GM23338 (cell line): ENCODE measurements at regions not wholly inside any gene's neighbourhood (a gene's known extent, or its start where the extent isn't known, plus 50 kb on each side); places are given as distances from the start of the nearest gene placed in this dataset.

ENCODE experiments used
- ATAC-seq: fragments of 200-7000 bp; cut with Tn5 transposase; 3 replicates; pipeline ENCODE4 v1.9.1; 2020
- DNase-seq: peaks from one replicate; pipeline ENCODE4 v3.0.0-alpha.2; 2015; ENCODE audit warnings: low spot score
- H2AFZ ChIP-seq: fragments of 200-600 bp; sonication (generic); 2 replicates; pipeline ENCODE4 v1.8.0; 2016; ENCODE audit warnings: antibody characterized with exemption, mild to moderate bottlenecking, moderate library complexity
- H3F3A ChIP-seq: fragments of 200-600 bp; sonication (generic); replicated peaks from 2 replicates; pipeline ENCODE4 v1.8.0; 2017; ENCODE audit warnings: antibody characterized with exemption, mixed run types, low read depth
- H3K27ac ChIP-seq: fragments of 200-600 bp; sonication (generic); 2 replicates; pipeline ENCODE4 v1.6.1; 2016; ENCODE audit warnings: low read depth
- H3K27me3 ChIP-seq: fragments of 200-600 bp; sonication (generic); 2 replicates; pipeline ENCODE4 v1.8.0; 2016; ENCODE audit warnings: mild to moderate bottlenecking, mixed run types, moderate library complexity; ENCODE audit not compliant: insufficient read depth
- H3K36me3 ChIP-seq: fragments of 200-600 bp; sonication (generic); 2 replicates; pipeline ENCODE4 v1.8.0; 2016; ENCODE audit warnings: mild to moderate bottlenecking; ENCODE audit not compliant: insufficient read depth
- H3K4me1 ChIP-seq: fragments of 200-600 bp; sonication (generic); 2 replicates; pipeline ENCODE4 v1.8.0; 2016; ENCODE audit warnings: mild to moderate bottlenecking, moderate library complexity; ENCODE audit not compliant: insufficient read depth
- H3K4me2 ChIP-seq: fragments of 200-600 bp; sonication (generic); 2 replicates; pipeline ENCODE4 v1.7.1; 2017; ENCODE audit warnings: mixed run types
- H3K4me3 ChIP-seq: fragments of 200-600 bp; sonication (generic); 2 replicates; pipeline ENCODE4 v1.6.1; 2016; ENCODE audit warnings: mixed run types
- H3K79me2 ChIP-seq: fragments of 200-600 bp; sonication (generic); replicated peaks from 2 replicates; pipeline ENCODE4 v1.8.0; 2017; ENCODE audit warnings: mild to moderate bottlenecking; ENCODE audit not compliant: insufficient read depth
- H3K9me2 ChIP-seq: fragments of 200-600 bp; sonication (generic); 2 replicates; pipeline ENCODE4 v1.8.0; 2017; ENCODE audit not compliant: insufficient read depth
- H4K20me1 ChIP-seq: fragments of 200-600 bp; sonication (generic); replicated peaks from 2 replicates; pipeline ENCODE4 v1.8.0; 2017; ENCODE audit warnings: mild to moderate bottlenecking; ENCODE audit not compliant: insufficient read depth
- H3K27ac Mint-ChIP-seq: 2 replicates; pipeline ENCODE4 v1.8.0; 2020; ENCODE audit warnings: inconsistent platforms, mild to moderate bottlenecking, moderate library complexity, mixed read lengths
- H3K27me3 Mint-ChIP-seq: 3 replicates; pipeline ENCODE4 v1.8.0; 2022; ENCODE audit warnings: low read depth, mild to moderate bottlenecking, moderate library complexity, mixed read lengths, inconsistent platforms; ENCODE audit not compliant: insufficient read depth, poor library complexity
- H3K36me3 Mint-ChIP-seq: 3 replicates; pipeline ENCODE4 v1.8.0; 2021; ENCODE audit warnings: low read depth, mild to moderate bottlenecking, inconsistent platforms, moderate library complexity, mixed read lengths
- H3K4me1 Mint-ChIP-seq: 3 replicates; pipeline ENCODE4 v1.8.0; 2020; ENCODE audit warnings: mild to moderate bottlenecking, inconsistent platforms, mixed read lengths
- H3K4me3 Mint-ChIP-seq: 3 replicates; pipeline ENCODE4 v1.8.0; 2021; ENCODE audit warnings: moderate library complexity, mild to moderate bottlenecking, inconsistent platforms, mixed read lengths
- H3K9me3 Mint-ChIP-seq: 3 replicates; pipeline ENCODE4 v1.8.0; 2020; ENCODE audit warnings: moderate library complexity, mild to moderate bottlenecking, inconsistent platforms, mixed read lengths
- CREB1 ChIP-seq: fragments of 250-450 bp; sonication (Bioruptor Pico); IDR thresholded peaks from 2 replicates; pipeline ENCODE4 v1.5.0; 2020; ENCODE audit warnings: low read depth, mild to moderate bottlenecking, moderate library complexity
- ETS1 ChIP-seq: IDR thresholded peaks from 2 replicates; pipeline ENCODE4 v1.6.1; 2016; ENCODE audit warnings: antibody characterized with exemption
- EZH2 ChIP-seq: fragments of 200-600 bp; sonication (generic); IDR thresholded peaks from one replicate; pipeline ENCODE4 v1.8.0; 2017; ENCODE audit warnings: antibody characterized with exemption, mild to moderate bottlenecking, low read depth; ENCODE audit not compliant: unreplicated experiment
- EZH2phosphoT487 ChIP-seq: fragments of 200-600 bp; sonication (generic); IDR thresholded peaks from one replicate; pipeline ENCODE4 v1.8.1; 2018; ENCODE audit warnings: antibody characterized with exemption; ENCODE audit not compliant: unreplicated experiment
- JUNB ChIP-seq: IDR thresholded peaks from one replicate; pipeline ENCODE4 v1.6.1; 2016; ENCODE audit warnings: antibody characterized with exemption; ENCODE audit not compliant: unreplicated experiment
- NANOG ChIP-seq: IDR thresholded peaks from 2 replicates; pipeline ENCODE4 v1.6.1; 2016; ENCODE audit warnings: antibody characterized with exemption, borderline replicate concordance
- POLR2AphosphoS5 ChIP-seq: IDR thresholded peaks from 2 replicates; pipeline ENCODE4 v1.6.1; 2016; ENCODE audit warnings: antibody characterized with exemption, low read depth
- STAT1 ChIP-seq: IDR thresholded peaks from one replicate; pipeline ENCODE4 v1.6.1; 2016; ENCODE audit warnings: antibody characterized with exemption; ENCODE audit not compliant: unreplicated experiment
- ZNF114 ChIP-seq: fragments of 250-450 bp; sonication (Bioruptor Pico); IDR thresholded peaks from 2 replicates; pipeline ENCODE4 v1.5.0; 2020; ENCODE audit warnings: mild to moderate bottlenecking, moderate library complexity
- ZNF331 ChIP-seq: fragments of 250-450 bp; sonication (Bioruptor Pico); IDR thresholded peaks from 2 replicates; pipeline ENCODE4 v1.5.0; 2020; ENCODE audit warnings: low read depth, mild to moderate bottlenecking, moderate library complexity
- ZNF462 ChIP-seq: fragments of 250-450 bp; sonication (Bioruptor Pico); IDR thresholded peaks from 2 replicates; pipeline ENCODE4 v1.5.0; 2020; ENCODE audit warnings: mild to moderate bottlenecking, moderate library complexity
- TF ChIP-seq, protein P1 (sequence below): IDR thresholded peaks from one replicate; pipeline ENCODE4 v1.6.1; 2018; ENCODE audit warnings: antibody characterized with exemption; ENCODE audit not compliant: unreplicated experiment
- TF ChIP-seq, protein P2 (sequence below), 2 experiments: fragments of 200-600 bp in 1 of 2; sonication (generic) in 1 of 2; conservative IDR thresholded peaks; 2 replicates each; pipeline versions ENCODE4 v1.5.1 to v1.6.1; 2016 to 2017; ENCODE audit warnings: antibody characterized with exemption in 2 of 2, low read depth in 2 of 2, mild to moderate bottlenecking in 2 of 2, moderate library complexity in 1 of 2

GRCh38 chr22:34416022-34416860, 496.0 kb upstream of the LARGE1 start:
- no peaks in the 10 kb centered on the region for H3K36me3 ChIP-seq
- Mint-ChIP-seq H3K36me3 (peaks cover 4% of the 10 kb centered on the region; the same call in 1 of the 3 replicates), H3K27ac (no peak overlapping the region), H3K27me3 (peaks cover 1% of the 10 kb centered on the region), H3K4me3 (no peak overlapping the region), H3K4me1 (no peaks in the 10 kb centered on the region), H3K9me3 (peaks cover 36% of the 10 kb centered on the region)
- TF ChIP-seq JUNB (no peak), EZH2phosphoT487 (no peak), STAT1 (no peak), EZH2 (no peak), NANOG (no peak), CREB1 (no peak), ZNF462 (CRISPR knock-in tag) (no peak), ZNF331 (CRISPR knock-in tag) (no peak), ZNF114 (CRISPR knock-in tag) (no peak), ETS1 (no peak), POLR2AphosphoS5 (no peak)
- TF ChIP-seq, protein P1, sequence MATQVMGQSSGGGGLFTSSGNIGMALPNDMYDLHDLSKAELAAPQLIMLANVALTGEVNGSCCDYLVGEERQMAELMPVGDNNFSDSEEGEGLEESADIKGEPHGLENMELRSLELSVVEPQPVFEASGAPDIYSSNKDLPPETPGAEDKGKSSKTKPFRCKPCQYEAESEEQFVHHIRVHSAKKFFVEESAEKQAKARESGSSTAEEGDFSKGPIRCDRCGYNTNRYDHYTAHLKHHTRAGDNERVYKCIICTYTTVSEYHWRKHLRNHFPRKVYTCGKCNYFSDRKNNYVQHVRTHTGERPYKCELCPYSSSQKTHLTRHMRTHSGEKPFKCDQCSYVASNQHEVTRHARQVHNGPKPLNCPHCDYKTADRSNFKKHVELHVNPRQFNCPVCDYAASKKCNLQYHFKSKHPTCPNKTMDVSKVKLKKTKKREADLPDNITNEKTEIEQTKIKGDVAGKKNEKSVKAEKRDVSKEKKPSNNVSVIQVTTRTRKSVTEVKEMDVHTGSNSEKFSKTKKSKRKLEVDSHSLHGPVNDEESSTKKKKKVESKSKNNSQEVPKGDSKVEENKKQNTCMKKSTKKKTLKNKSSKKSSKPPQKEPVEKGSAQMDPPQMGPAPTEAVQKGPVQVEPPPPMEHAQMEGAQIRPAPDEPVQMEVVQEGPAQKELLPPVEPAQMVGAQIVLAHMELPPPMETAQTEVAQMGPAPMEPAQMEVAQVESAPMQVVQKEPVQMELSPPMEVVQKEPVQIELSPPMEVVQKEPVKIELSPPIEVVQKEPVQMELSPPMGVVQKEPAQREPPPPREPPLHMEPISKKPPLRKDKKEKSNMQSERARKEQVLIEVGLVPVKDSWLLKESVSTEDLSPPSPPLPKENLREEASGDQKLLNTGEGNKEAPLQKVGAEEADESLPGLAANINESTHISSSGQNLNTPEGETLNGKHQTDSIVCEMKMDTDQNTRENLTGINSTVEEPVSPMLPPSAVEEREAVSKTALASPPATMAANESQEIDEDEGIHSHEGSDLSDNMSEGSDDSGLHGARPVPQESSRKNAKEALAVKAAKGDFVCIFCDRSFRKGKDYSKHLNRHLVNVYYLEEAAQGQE: no peak
- TF ChIP-seq, protein P2, sequence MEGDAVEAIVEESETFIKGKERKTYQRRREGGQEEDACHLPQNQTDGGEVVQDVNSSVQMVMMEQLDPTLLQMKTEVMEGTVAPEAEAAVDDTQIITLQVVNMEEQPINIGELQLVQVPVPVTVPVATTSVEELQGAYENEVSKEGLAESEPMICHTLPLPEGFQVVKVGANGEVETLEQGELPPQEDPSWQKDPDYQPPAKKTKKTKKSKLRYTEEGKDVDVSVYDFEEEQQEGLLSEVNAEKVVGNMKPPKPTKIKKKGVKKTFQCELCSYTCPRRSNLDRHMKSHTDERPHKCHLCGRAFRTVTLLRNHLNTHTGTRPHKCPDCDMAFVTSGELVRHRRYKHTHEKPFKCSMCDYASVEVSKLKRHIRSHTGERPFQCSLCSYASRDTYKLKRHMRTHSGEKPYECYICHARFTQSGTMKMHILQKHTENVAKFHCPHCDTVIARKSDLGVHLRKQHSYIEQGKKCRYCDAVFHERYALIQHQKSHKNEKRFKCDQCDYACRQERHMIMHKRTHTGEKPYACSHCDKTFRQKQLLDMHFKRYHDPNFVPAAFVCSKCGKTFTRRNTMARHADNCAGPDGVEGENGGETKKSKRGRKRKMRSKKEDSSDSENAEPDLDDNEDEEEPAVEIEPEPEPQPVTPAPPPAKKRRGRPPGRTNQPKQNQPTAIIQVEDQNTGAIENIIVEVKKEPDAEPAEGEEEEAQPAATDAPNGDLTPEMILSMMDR (conservative IDR thresholded peaks at IDR 0.05; ENCODE audit: low read depth in 2 of 2): no peak
- H3K4me2 ChIP-seq: no peak overlapping the region
- no peaks in the 10 kb centered on the region for H4K20me1 ChIP-seq
- no peaks in the 10 kb centered on the region for H3K9me2 ChIP-seq
- no peak overlapping the region for H2AFZ ChIP-seq
- H3K79me2 ChIP-seq: no peaks in the 10 kb centered on the region
- ATAC-seq (no peak), DNase-seq (peak; percentile 5)
- no peak overlapping the region for H3K4me3 ChIP-seq
- H3K4me1 ChIP-seq: peaks cover 6% of the 10 kb centered on the region
- no peak overlapping the region for H3K27ac ChIP-seq
- H3F3A ChIP-seq: no peaks in the 10 kb centered on the region
- no peaks in the 10 kb centered on the region for H3K27me3 ChIP-seq
